Mucosa of stomach (tissue), 1 donor: ENCODE measurements at regions not wholly inside any gene's neighbourhood (a gene's known extent, or its start where the extent isn't known, plus 50 kb on each side); places are given as distances from the start of the nearest gene placed in this dataset.
"Not testable (repeated sequence)": the region's sequence is repeated elsewhere in the genome, so short reads cannot be mapped to it uniquely, and the experiment has no call there.

Source experiments
- H3K27me3 ChIP-seq: one replicate; pipeline ENCODE4 v1.7.0; 2013; ENCODE audit warnings: mild to moderate bottlenecking, low read length; ENCODE audit not compliant: control insufficient read depth, insufficient read depth
- H3K36me3 ChIP-seq: one replicate; pipeline ENCODE4 v1.7.0; 2013; ENCODE audit warnings: low read length; ENCODE audit not compliant: control insufficient read depth, insufficient read depth
- H3K4me1 ChIP-seq: one replicate; pipeline ENCODE4 v1.7.0; 2013; ENCODE audit warnings: mild to moderate bottlenecking, low read length; ENCODE audit not compliant: control insufficient read depth, insufficient read depth
- H3K4me3 ChIP-seq: one replicate; pipeline ENCODE4 v1.7.0; 2013; ENCODE audit warnings: low read length
- H3K9ac ChIP-seq: one replicate; pipeline ENCODE4 v1.7.0; 2013; ENCODE audit warnings: mild to moderate bottlenecking, low read length, moderate library complexity
- H3K9me3 ChIP-seq: one replicate; pipeline ENCODE4 v1.7.0; 2013; ENCODE audit warnings: mild to moderate bottlenecking, low read length, moderate library complexity; ENCODE audit not compliant: control insufficient read depth
- donor health status: Pancreatic carcinoma.

DNA sequence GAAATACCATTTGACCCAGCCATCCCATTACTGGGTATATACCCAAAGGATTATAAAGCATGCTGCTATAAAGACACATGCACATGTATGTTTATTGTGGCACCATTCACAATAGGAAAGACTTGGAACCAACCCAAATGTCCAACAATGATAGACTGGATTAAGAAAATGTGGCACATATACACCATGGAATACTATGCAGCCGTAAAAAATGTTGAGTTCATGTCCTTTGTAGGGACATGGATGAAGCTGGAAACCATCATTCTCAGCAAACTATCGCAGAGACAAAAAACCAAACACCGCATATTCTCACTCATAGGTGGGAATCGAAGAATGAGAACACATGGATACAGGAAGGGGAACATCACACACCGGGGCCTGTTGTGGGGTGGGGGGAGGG is 111.5 kb downstream of the TPBG start:
- not testable (repeated sequence) for H3K27me3 ChIP-seq, H3K4me1 ChIP-seq, H3K36me3 ChIP-seq, H3K9ac ChIP-seq, H3K4me3 ChIP-seq, H3K9me3 ChIP-seq

- Histone ChIP-seq H3K9me3 (no peaks in the 10 kb centered on the region), H3K4me3 (no peak overlapping the region), H3K9ac (no peak overlapping the region), H3K4me1 (no peaks in the 10 kb centered on the region), H3K36me3 (no peaks in the 10 kb centered on the region), H3K27me3 (no peaks in the 10 kb centered on the region)
Measured at GRCh38 chr6:82484001-82484400, 120.4 kb downstream of the TPBG start.

DNA sequence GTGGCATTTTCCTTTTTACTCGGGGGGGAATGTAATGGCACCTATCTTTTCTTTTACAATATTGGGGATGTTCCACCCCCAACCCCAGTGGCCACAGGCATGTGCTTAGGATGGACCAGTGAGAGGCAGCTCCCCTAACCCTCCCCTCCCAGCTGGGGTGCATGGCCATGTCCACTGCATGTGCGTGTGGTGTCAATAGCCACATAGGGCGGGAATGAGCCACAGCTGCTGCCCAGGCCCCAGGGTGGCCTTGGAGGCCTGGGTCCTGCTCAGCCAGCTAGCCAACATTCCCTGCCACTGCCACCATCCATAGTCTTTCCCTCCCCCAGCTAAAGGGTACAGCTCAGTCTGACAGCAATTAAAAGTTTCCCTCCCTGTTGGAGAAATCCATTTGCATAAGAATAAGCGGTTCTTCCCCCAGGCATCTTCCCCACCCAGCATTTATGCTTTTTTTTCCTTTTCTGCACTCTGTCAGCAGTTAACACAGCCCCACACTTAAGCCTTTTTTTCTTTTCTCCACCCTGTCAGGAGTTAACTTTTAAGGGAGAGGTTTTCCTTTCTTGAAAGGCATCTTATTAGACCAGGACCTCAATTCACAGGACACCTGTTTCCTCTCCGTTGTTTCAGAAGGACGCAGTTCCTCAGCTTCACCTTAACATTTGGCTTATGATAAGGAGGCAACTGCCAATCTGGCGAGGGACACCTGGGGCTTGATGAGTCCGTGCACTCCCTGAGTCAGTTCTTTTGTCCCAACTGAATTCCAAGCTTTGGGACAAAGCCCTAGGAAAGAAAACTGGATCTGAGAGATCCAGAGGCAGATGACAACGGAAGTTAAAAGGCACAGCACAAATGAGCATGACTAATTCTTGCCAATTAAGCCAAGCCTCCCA is 121.4 kb downstream of the TPBG start:
- no peaks in the 10 kb centered on the region for H3K4me1 ChIP-seq
- H3K9ac ChIP-seq: no peak overlapping the region
- no peaks in the 10 kb centered on the region for H3K27me3 ChIP-seq
- no peaks in the 10 kb centered on the region for H3K36me3 ChIP-seq
- H3K9me3 ChIP-seq: no peaks in the 10 kb centered on the region
- no peak overlapping the region for H3K4me3 ChIP-seq

GRCh38 chr6:82487895-82488294 is 124.3 kb downstream of the TPBG start:
- no peaks in the 10 kb centered on the region for H3K4me1 ChIP-seq
- H3K36me3 ChIP-seq: no peaks in the 10 kb centered on the region
- no peak overlapping the region for H3K4me3 ChIP-seq
- H3K9ac ChIP-seq: no peak overlapping the region
- H3K27me3 ChIP-seq: no peaks in the 10 kb centered on the region
- no peaks in the 10 kb centered on the region for H3K9me3 ChIP-seq

DNA sequence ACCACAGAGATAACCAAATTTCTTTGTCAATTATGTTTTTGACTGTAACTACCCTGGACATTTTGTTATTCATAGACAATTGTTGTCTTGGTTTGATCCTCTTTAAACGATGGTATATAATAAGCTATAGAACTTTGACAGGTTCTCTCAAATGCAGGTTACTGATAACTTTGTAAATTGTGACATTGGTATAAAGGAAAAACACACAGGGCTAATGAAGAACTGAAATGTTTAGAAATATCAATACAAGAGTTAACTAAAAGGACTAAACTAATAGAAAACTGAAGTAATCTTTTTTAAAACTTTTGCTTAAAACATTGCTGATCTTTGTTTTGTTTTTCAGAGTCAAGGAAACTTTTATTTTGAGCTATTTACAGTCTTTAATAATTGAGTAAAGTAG is 124.8 kb downstream of the TPBG start:
- H3K9ac ChIP-seq: no peak overlapping the region

DNA sequence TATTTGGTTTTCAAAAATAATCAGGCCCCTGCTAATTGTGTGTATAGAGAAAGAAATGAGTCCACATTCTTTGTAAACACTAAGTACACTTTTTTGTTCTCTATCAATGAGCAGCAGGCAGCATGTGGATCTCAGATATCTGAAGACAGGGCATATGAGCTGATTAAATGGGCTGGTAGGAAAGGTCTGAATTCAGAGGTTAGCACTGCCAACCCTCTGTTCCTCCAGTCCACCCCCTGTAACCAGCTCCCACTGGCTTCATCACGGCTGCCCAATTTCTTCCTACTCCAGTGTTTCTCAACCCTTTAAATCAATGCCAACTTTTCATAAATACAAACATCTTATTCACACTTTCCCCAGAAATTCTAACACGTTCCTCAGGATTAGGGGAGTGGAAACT is 128.5 kb downstream of the TPBG start:
- no peak overlapping the region for H3K9ac ChIP-seq
- no peaks in the 10 kb centered on the region for H3K36me3 ChIP-seq
- H3K9me3 ChIP-seq: no peaks in the 10 kb centered on the region
- no peaks in the 10 kb centered on the region for H3K27me3 ChIP-seq
- no peak overlapping the region for H3K4me3 ChIP-seq
- no peaks in the 10 kb centered on the region for H3K4me1 ChIP-seq

More for the DNA sequence above, 124.8 kb downstream of the TPBG start:
- H3K27me3 ChIP-seq: no peaks in the 10 kb centered on the region
- H3K4me1 ChIP-seq: no peaks in the 10 kb centered on the region
- H3K4me3 ChIP-seq: no peak overlapping the region
- H3K9me3 ChIP-seq: no peaks in the 10 kb centered on the region
- H3K36me3 ChIP-seq: no peaks in the 10 kb centered on the region

- Histone ChIP-seq H3K4me3 (no peak overlapping the region), H3K36me3 (no peaks in the 10 kb centered on the region), H3K9me3 (no peaks in the 10 kb centered on the region), H3K9ac (no peak overlapping the region), H3K4me1 (no peaks in the 10 kb centered on the region), H3K27me3 (no peaks in the 10 kb centered on the region)
Measured at GRCh38 chr6:82493467-82493866, 129.8 kb downstream of the TPBG start.

GRCh38 chr6:82494367-82494766 is 130.8 kb downstream of the TPBG start:
- no peak overlapping the region for H3K9ac ChIP-seq

GRCh38 chr6:82501901-82502300 is 138.3 kb downstream of the TPBG start:
- not testable (repeated sequence) for H3K36me3 ChIP-seq, H3K4me1 ChIP-seq, H3K4me3 ChIP-seq, H3K9ac ChIP-seq, H3K27me3 ChIP-seq, H3K9me3 ChIP-seq

More at GRCh38 chr6:82494367-82494766, 130.8 kb downstream of the TPBG start:
- Histone ChIP-seq H3K4me3 (no peak overlapping the region), H3K9me3 (no peaks in the 10 kb centered on the region), H3K27me3 (no peaks in the 10 kb centered on the region), H3K4me1 (no peaks in the 10 kb centered on the region), H3K36me3 (no peaks in the 10 kb centered on the region)

DNA sequence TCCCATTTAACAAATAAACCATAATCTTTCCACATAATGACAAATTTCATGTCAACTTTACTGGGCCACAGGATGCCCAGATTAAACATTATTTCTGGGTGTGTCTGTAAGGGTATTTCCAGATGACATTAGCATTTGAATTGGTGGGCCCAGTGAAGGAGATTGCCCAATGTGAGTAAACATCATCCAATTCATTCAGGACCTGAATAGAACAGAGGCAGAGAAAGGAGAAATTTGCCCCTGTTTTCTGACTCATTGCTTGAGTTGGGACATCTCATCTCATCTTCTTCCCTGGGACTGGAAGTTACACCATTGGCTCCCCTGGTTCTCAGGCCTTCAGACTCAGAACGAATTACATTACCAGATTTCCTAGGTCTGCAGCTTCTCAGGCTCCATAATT is 142.9 kb downstream of the TPBG start:
- Histone ChIP-seq H3K36me3 (no peaks in the 10 kb centered on the region), H3K4me1 (no peaks in the 10 kb centered on the region), H3K4me3 (no peak overlapping the region)

DNA sequence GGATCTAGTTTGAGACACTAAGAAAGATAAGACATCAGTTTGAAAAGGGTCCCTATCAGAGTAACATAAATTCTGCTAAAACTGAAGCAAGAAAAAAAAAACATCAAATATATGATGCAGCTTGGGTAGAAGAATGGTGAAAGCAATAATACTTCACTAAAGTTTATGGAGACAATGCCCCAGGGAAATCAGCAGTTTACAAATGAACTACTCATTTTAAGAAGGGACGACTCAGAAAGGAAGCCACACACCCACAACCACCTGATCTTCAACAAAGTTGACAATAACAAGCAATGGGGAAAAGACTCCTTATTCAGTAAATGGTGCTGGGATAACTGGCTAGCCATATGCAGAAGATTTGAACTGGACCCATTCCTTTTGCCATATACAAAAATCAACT is 143.5 kb downstream of the TPBG start:
- Histone ChIP-seq H3K4me1 (no peaks in the 10 kb centered on the region), H3K36me3 (no peaks in the 10 kb centered on the region), H3K9ac (no peak overlapping the region), H3K4me3 (no peak overlapping the region), H3K27me3 (no peaks in the 10 kb centered on the region), H3K9me3 (no peaks in the 10 kb centered on the region)

More for the DNA sequence above, 142.9 kb downstream of the TPBG start:
- H3K9ac ChIP-seq: no peak overlapping the region
- no peaks in the 10 kb centered on the region for H3K9me3 ChIP-seq
- H3K27me3 ChIP-seq: no peaks in the 10 kb centered on the region

DNA sequence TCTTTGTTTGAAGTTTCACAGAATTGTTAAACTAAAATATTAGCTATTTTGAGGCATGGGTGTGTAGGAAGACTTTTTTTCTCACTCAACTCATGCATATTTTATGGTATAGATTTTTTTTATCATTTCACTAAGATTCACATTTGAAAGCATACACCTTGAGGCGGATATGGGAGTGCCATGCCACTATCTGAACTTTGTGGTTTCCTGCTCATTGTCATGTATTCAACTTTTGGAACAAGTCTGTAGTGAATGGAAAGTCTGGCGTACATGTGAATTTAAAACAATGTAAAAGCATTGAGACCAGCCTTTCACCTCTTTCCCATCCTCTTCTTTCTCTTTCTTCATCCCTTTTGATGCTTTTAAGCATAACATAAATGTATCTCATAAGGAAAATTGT is 147.9 kb downstream of the TPBG start:
- H3K9me3 ChIP-seq: no peaks in the 10 kb centered on the region
- H3K27me3 ChIP-seq: no peaks in the 10 kb centered on the region
- no peaks in the 10 kb centered on the region for H3K4me1 ChIP-seq
- H3K36me3 ChIP-seq: no peaks in the 10 kb centered on the region
- no peak overlapping the region for H3K4me3 ChIP-seq
- no peak overlapping the region for H3K9ac ChIP-seq

GRCh38 chr6:82517896-82518295 is 154.3 kb downstream of the TPBG start:
- not testable (repeated sequence) for H3K9ac ChIP-seq, H3K27me3 ChIP-seq, H3K4me1 ChIP-seq, H3K36me3 ChIP-seq, H3K9me3 ChIP-seq, H3K4me3 ChIP-seq
